ENCODE measurements at regions not wholly inside any gene's neighbourhood (a gene's known extent, or its start where the extent isn't known, plus 50 kb on each side); places are given as distances from the start of the nearest gene placed in this dataset.

DNA sequence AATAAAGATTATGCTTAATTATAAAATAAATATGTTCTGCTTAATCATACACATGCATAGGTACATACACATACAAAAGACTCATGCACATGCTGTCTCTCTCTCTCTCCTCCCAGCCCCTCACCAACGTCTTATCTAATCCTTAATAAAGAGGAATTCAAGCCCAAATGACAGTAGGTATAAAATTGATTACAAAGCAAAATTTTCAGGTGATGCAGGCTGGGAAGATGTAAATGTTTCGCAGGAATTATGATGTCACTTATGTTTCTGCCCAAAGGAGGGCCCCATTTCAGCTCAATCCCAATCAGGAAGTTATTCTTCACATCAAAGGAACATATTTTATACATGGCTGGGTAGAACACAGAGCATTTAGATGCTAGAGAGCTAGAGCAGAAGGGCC, 284.6 kb upstream of the ID4 start:
- peaks cover 4% of the 10 kb centered on the region for H3K9me3 Mint-ChIP-seq
- no peak overlapping the region for H3K4me3 Mint-ChIP-seq
- no peak overlapping the region for H3K27ac Mint-ChIP-seq (ENCODE audit: unreplicated experiment)
- peaks cover 4% of the 10 kb centered on the region for H3K36me3 Mint-ChIP-seq (ENCODE audit: low read depth)
- TF ChIP-seq CTCF (conservative IDR thresholded peaks at IDR 0.05): no peak
- no peaks in the 10 kb centered on the region for H3K4me1 Mint-ChIP-seq
- no peak for DNase-seq (ENCODE audit: low read depth, low spot score)
- H3K27me3 Mint-ChIP-seq (ENCODE audit: low read depth): no peaks in the 10 kb centered on the region

- Mint-ChIP-seq H3K36me3 (ENCODE audit: low read depth) (peaks cover 6% of the 10 kb centered on the region), H3K4me1 (peaks cover 5% of the 10 kb centered on the region), H3K27ac (ENCODE audit: unreplicated experiment) (no peak overlapping the region), H3K4me3 (no peak overlapping the region), H3K27me3 (ENCODE audit: low read depth) (no peaks in the 10 kb centered on the region), H3K9me3 (peaks cover 4% of the 10 kb centered on the region)
- no peak for TF ChIP-seq CTCF (conservative IDR thresholded peaks at IDR 0.05)
- DNase-seq (ENCODE audit: low read depth, low spot score): no peak
Observed at GRCh38 chr6:19554356-19555225, 282.6 kb upstream of the ID4 start.

- peaks cover 7% of the 10 kb centered on the region for H3K9me3 Mint-ChIP-seq
- no peak overlapping the region for H3K27ac Mint-ChIP-seq (ENCODE audit: unreplicated experiment)
- H3K27me3 Mint-ChIP-seq (ENCODE audit: low read depth): no peaks in the 10 kb centered on the region
- no peak overlapping the region for H3K4me3 Mint-ChIP-seq
- DNase-seq (ENCODE audit: low read depth, low spot score): no peak
- peaks cover 5% of the 10 kb centered on the region for H3K4me1 Mint-ChIP-seq
- peaks cover 6% of the 10 kb centered on the region for H3K36me3 Mint-ChIP-seq (ENCODE audit: low read depth)
- no peak for TF ChIP-seq CTCF (conservative IDR thresholded peaks at IDR 0.05)
Observed at GRCh38 chr6:19557191-19557590, 280.0 kb upstream of the ID4 start.

GRCh38 chr6:19558201-19558600, 279.0 kb upstream of the ID4 start:
- H3K27me3 Mint-ChIP-seq (ENCODE audit: low read depth): no peaks in the 10 kb centered on the region
- H3K4me1 Mint-ChIP-seq: peaks cover 5% of the 10 kb centered on the region
- TF ChIP-seq CTCF (conservative IDR thresholded peaks at IDR 0.05): no peak
- no peak overlapping the region for H3K4me3 Mint-ChIP-seq
- peaks cover 3% of the 10 kb centered on the region for H3K9me3 Mint-ChIP-seq
- no peak overlapping the region for H3K27ac Mint-ChIP-seq (ENCODE audit: unreplicated experiment)
- DNase-seq (ENCODE audit: low read depth, low spot score): no peak
- H3K36me3 Mint-ChIP-seq (ENCODE audit: low read depth): peaks cover 6% of the 10 kb centered on the region

DNA sequence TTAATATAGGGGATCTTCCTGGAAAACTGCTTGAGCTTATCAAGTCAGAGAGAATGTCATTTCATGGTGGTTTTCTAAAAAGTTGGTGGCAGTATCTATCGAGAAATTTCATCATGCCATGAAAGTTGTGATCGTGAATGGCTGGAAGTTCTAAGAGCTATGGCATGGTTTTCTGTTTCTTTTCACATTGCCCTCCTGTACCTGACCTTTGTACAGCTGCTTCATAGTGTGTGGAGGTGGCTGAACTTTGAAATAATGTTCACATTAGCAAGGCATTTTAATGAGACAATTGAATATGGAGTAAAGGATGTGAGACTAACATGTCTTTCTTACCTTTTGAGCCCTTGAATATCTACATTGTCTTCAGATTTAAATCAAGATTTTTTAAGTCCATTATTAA, 278.2 kb upstream of the ID4 start:
- H3K27me3 Mint-ChIP-seq (ENCODE audit: low read depth): no peaks in the 10 kb centered on the region
- peaks cover 6% of the 10 kb centered on the region for H3K36me3 Mint-ChIP-seq (ENCODE audit: low read depth)
- H3K4me3 Mint-ChIP-seq: no peak overlapping the region
- no peak for TF ChIP-seq CTCF (conservative IDR thresholded peaks at IDR 0.05)
- no peak for DNase-seq (ENCODE audit: low read depth, low spot score)
- peaks cover 5% of the 10 kb centered on the region for H3K4me1 Mint-ChIP-seq
- no peak overlapping the region for H3K27ac Mint-ChIP-seq (ENCODE audit: unreplicated experiment)
- H3K9me3 Mint-ChIP-seq: peaks cover 3% of the 10 kb centered on the region

Data from neural crest cell (in vitro differentiated cells).